ENCODE measurements at regions not wholly inside any gene's neighbourhood (a gene's known extent, or its start where the extent isn't known, plus 50 kb on each side); places are given as distances from the start of the nearest gene placed in this dataset.

- Mint-ChIP-seq H3K9me3 (no peaks in the 10 kb centered on the region), H3K4me1 (ENCODE audit: low read depth) (peaks cover 27% of the 10 kb centered on the region), H3K36me3 (ENCODE audit: low read depth) (no peaks in the 10 kb centered on the region), H3K27ac (peak overlapping the region; percentile 75), H3K27me3 (peaks cover 40% of the 10 kb centered on the region), H3K4me3 (no peak overlapping the region)
- intact Hi-C loops (cut with micrococcal nuclease), result no loop called here
Observed at GRCh38 chr4:14865031-14865366, 137.3 kb upstream of the CPEB2 start.

- Mint-ChIP-seq H3K27me3 (peaks cover 36% of the 10 kb centered on the region), H3K9me3 (no peaks in the 10 kb centered on the region), H3K4me3 (no peak overlapping the region), H3K36me3 (ENCODE audit: low read depth) (no peaks in the 10 kb centered on the region), H3K27ac (no peak overlapping the region), H3K4me1 (ENCODE audit: low read depth) (peaks cover 27% of the 10 kb centered on the region)
- intact Hi-C loops (cut with micrococcal nuclease), result no loop called here
Observed at GRCh38 chr4:14865804-14866203, 136.5 kb upstream of the CPEB2 start.

DNA sequence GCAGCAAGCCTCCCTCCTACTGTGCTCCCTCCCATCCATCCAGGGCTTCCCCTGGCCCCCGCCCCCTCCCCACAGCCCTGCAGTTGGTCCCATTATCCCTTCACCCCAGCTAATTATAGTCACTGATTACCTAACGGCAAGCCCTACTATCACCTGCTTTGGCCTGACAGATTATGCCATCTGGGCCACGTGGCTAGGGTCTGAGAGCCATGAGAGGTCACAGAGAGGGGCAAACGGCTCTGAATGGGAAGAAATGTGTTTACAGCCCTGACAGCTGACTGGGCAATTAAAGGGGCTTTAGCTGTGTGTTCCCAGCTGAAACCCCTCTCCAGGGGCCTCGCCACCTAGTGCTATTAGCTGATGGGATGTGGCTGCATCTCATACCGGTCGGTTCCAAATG is 134.4 kb upstream of the CPEB2 start:
- no peaks in the 10 kb centered on the region for H3K9me3 Mint-ChIP-seq
- no peaks in the 10 kb centered on the region for H3K36me3 Mint-ChIP-seq (ENCODE audit: low read depth)
- intact Hi-C loops (cut with micrococcal nuclease), result no loop called here
- H3K4me3 Mint-ChIP-seq, result no peak overlapping the region
- H3K4me1 Mint-ChIP-seq (ENCODE audit: low read depth), result peaks cover 27% of the 10 kb centered on the region
- H3K27ac Mint-ChIP-seq, result no peak overlapping the region
- peaks cover 16% of the 10 kb centered on the region for H3K27me3 Mint-ChIP-seq

DNA sequence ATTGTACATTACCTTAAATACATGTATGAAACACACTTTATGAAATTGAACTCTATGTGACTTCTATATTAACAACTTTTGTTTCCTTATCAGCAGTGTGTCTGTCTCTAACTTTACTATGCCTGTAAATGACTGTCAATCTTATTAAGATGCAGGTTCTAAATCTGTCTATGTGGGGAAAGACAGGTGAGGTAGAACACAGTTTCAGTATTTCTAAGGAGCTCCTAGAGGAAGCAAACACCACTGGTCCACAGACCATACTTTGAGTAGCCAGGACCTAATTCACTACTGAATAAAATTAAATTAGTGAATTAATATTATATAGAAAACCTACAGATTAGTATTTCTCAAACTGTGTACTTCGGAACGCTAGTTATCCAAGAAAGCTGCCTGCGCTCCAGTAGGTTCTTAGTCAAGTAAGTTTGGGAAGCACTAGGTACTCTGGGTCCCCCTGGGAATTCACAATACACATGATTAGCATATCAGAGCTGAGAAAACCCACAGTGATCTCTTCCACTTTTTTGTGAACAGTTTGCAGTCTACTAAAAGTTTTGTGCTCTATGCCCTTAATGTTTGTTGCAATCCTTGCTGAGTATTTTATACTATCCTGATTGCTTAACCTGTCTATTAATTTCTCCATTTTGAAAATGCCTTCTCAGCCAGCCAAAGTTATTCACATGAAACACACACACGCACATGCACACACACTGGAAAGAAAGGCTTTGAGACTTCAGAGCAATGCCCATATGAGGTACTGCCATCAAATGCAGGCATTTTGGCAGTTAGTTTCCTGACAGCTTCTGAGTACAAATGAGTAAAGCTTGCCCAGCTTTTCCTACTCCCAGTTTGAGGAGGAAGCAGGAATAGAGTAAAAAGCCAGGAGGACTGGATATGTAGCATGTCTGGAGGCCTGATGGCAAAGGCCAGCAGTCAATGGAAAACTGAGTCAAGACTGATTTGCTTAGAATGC is 133.6 kb upstream of the CPEB2 start:
- H3K27ac Mint-ChIP-seq, result no peak overlapping the region
- peaks cover 21% of the 10 kb centered on the region for H3K4me1 Mint-ChIP-seq (ENCODE audit: low read depth)
- H3K4me3 Mint-ChIP-seq, result no peak overlapping the region
- no peaks in the 10 kb centered on the region for H3K9me3 Mint-ChIP-seq
- peaks cover 12% of the 10 kb centered on the region for H3K27me3 Mint-ChIP-seq
- intact Hi-C loops (cut with micrococcal nuclease), result no loop called here
- no peaks in the 10 kb centered on the region for H3K36me3 Mint-ChIP-seq (ENCODE audit: low read depth)

GRCh38 chr4:14871676-14872430 is 130.4 kb upstream of the CPEB2 start:
- H3K27ac Mint-ChIP-seq, result no peak overlapping the region
- no peaks in the 10 kb centered on the region for H3K36me3 Mint-ChIP-seq (ENCODE audit: low read depth)
- intact Hi-C loops (cut with micrococcal nuclease), result loop anchor here (5.0 kb wide), 2 partner anchors 35 to 130 kb away; partner anchors contain the start of gene CPEB2
- H3K4me1 Mint-ChIP-seq (ENCODE audit: low read depth), result peaks cover 14% of the 10 kb centered on the region
- H3K9me3 Mint-ChIP-seq, result no peaks in the 10 kb centered on the region
- H3K4me3 Mint-ChIP-seq, result no peak overlapping the region
- peaks cover 8% of the 10 kb centered on the region for H3K27me3 Mint-ChIP-seq

DNA sequence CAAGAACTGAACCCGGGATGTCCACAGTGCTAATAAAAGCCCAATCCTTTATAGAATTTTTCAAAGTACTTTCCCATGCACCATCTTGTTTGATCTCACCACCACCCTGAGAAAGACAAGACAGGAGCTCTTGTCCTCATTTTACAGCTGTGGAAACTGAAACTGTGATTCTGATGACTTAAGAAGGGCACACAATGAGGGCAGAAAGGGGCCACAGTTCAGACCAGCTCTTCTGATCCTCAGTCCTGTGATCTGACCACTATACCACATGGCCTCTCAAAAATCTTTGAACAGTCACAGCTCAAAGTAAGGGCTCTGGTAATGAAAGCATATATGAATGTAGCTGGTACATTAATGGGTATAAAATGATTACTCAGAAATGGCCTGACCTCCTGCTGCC is 127.3 kb upstream of the CPEB2 start:
- H3K9me3 Mint-ChIP-seq, result no peaks in the 10 kb centered on the region
- intact Hi-C loops (cut with micrococcal nuclease), result loop anchor here (5.0 kb wide), 2 partner anchors 32 to 127 kb away; partner anchors contain the start of gene CPEB2
- no peak overlapping the region for H3K4me3 Mint-ChIP-seq
- no peaks in the 10 kb centered on the region for H3K36me3 Mint-ChIP-seq (ENCODE audit: low read depth)
- H3K27me3 Mint-ChIP-seq, result peaks cover 1% of the 10 kb centered on the region
- H3K27ac Mint-ChIP-seq, result no peak overlapping the region
- H3K4me1 Mint-ChIP-seq (ENCODE audit: low read depth), result peaks cover 19% of the 10 kb centered on the region

GRCh38 chr4:14877246-14878225 is 124.7 kb upstream of the CPEB2 start:
- Mint-ChIP-seq H3K36me3 (ENCODE audit: low read depth) (no peaks in the 10 kb centered on the region), H3K27me3 (no peaks in the 10 kb centered on the region), H3K4me1 (ENCODE audit: low read depth) (peaks cover 19% of the 10 kb centered on the region), H3K27ac (peak overlapping the region; percentile 26), H3K4me3 (no peak overlapping the region), H3K9me3 (no peaks in the 10 kb centered on the region)
- intact Hi-C loops (cut with micrococcal nuclease), result no loop called here

GRCh38 chr4:14878681-14879080 is 123.6 kb upstream of the CPEB2 start:
- H3K9me3 Mint-ChIP-seq, result no peaks in the 10 kb centered on the region
- intact Hi-C loops (cut with micrococcal nuclease), result no loop called here
- H3K36me3 Mint-ChIP-seq (ENCODE audit: low read depth), result no peaks in the 10 kb centered on the region
- H3K27me3 Mint-ChIP-seq, result peaks cover 2% of the 10 kb centered on the region
- no peak overlapping the region for H3K4me3 Mint-ChIP-seq
- peaks cover 19% of the 10 kb centered on the region for H3K4me1 Mint-ChIP-seq (ENCODE audit: low read depth)
- no peak overlapping the region for H3K27ac Mint-ChIP-seq

DNA sequence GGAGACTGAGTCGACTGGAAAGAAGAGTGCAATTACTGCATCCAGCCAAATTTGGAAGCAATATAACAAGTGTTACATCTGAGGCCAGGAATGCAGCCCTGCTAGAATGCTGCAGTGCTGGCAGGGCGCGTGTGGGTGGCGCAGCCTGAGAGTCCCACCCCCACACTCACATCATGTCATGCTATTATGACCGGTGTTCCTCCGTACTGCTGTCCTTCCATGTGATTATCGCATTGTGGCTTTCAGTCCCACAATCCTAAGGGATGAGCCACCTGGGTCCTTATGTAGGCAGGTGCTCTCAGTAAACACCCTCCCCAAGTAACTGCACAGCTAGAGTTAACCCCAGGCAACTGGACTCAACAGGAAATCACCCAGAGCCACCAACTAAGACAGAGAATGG is 122.6 kb upstream of the CPEB2 start:
- H3K9me3 Mint-ChIP-seq, result no peaks in the 10 kb centered on the region
- peaks cover 6% of the 10 kb centered on the region for H3K27me3 Mint-ChIP-seq
- peaks cover 25% of the 10 kb centered on the region for H3K4me1 Mint-ChIP-seq (ENCODE audit: low read depth)
- H3K27ac Mint-ChIP-seq, result no peak overlapping the region
- intact Hi-C loops (cut with micrococcal nuclease), result no loop called here
- no peak overlapping the region for H3K4me3 Mint-ChIP-seq
- H3K36me3 Mint-ChIP-seq (ENCODE audit: low read depth), result no peaks in the 10 kb centered on the region

- Mint-ChIP-seq H3K36me3 (ENCODE audit: low read depth) (no peaks in the 10 kb centered on the region), H3K27ac (no peak overlapping the region), H3K9me3 (no peaks in the 10 kb centered on the region), H3K4me1 (ENCODE audit: low read depth) (peaks cover 25% of the 10 kb centered on the region), H3K4me3 (no peak overlapping the region), H3K27me3 (peaks cover 8% of the 10 kb centered on the region)
- intact Hi-C loops (cut with micrococcal nuclease), result no loop called here
Observed at GRCh38 chr4:14880805-14881204, 121.5 kb upstream of the CPEB2 start.

GRCh38 chr4:14883166-14883565 is 119.1 kb upstream of the CPEB2 start:
- H3K27me3 Mint-ChIP-seq, result peaks cover 11% of the 10 kb centered on the region
- H3K36me3 Mint-ChIP-seq (ENCODE audit: low read depth), result no peaks in the 10 kb centered on the region
- intact Hi-C loops (cut with micrococcal nuclease), result no loop called here
- H3K27ac Mint-ChIP-seq, result no peak overlapping the region
- H3K4me1 Mint-ChIP-seq (ENCODE audit: low read depth), result peaks cover 15% of the 10 kb centered on the region
- peaks cover 6% of the 10 kb centered on the region for H3K9me3 Mint-ChIP-seq
- no peak overlapping the region for H3K4me3 Mint-ChIP-seq

DNA sequence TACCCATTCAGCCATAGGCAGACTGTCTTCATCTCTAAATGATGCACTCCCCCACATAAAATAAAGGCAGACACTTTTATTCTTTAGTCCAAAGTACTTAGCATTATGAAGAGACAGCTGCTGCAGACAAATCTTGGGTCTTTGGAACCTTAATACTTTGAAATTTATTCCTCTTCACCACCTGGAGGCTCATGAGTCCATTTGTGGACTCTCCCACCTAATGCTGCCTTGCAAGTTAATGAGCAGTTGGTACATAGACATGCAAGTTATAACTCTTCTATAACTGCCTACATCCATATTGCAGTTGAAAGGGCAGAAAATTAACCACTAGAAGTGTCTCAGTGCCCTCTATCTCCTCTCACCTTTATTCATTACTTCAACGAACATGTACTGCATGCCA is 118.6 kb upstream of the CPEB2 start:
- H3K4me3 Mint-ChIP-seq, result no peak overlapping the region
- H3K36me3 Mint-ChIP-seq (ENCODE audit: low read depth), result no peaks in the 10 kb centered on the region
- H3K9me3 Mint-ChIP-seq, result peaks cover 7% of the 10 kb centered on the region
- intact Hi-C loops (cut with micrococcal nuclease), result no loop called here
- H3K27ac Mint-ChIP-seq, result no peak overlapping the region
- H3K27me3 Mint-ChIP-seq, result peaks cover 11% of the 10 kb centered on the region
- H3K4me1 Mint-ChIP-seq (ENCODE audit: low read depth), result peaks cover 17% of the 10 kb centered on the region

GRCh38 chr4:14887842-14888433 is 114.3 kb upstream of the CPEB2 start:
- Mint-ChIP-seq H3K36me3 (ENCODE audit: low read depth) (no peaks in the 10 kb centered on the region), H3K4me1 (ENCODE audit: low read depth) (peaks cover 15% of the 10 kb centered on the region), H3K27ac (no peak overlapping the region), H3K4me3 (no peak overlapping the region), H3K9me3 (peaks cover 7% of the 10 kb centered on the region), H3K27me3 (peaks cover 11% of the 10 kb centered on the region)
- intact Hi-C loops (cut with micrococcal nuclease), result no loop called here

Data from dendritic cell treated with granulocyte-macrophage colony-stimulating factor and Interleukin-4, amounts not matched to agents 40 ng/mL and 50 ng/mL, for 4 days (primary cell).